Epithelial cell of esophagus (primary cell): ENCODE measurements at regions not wholly inside any gene's neighbourhood (a gene's known extent, or its start where the extent isn't known, plus 50 kb on each side); places are given as distances from the start of the nearest gene placed in this dataset.

ENCODE experiments used
- DNase-seq: peaks from one replicate; pipeline ENCODE4 v3.0.0; 2010; ENCODE audit warnings: low read depth
- H3K4me3 ChIP-seq: 2 replicates; pipeline ENCODE4 v1.5.1; 2011; ENCODE audit warnings: mild to moderate bottlenecking, low read length, control low read depth
- TF ChIP-seq, protein P1 (sequence below): IDR thresholded peaks from 2 replicates; pipeline ENCODE4 v1.5.1; 2011; ENCODE audit warnings: low read depth, mild to moderate bottlenecking, low read length, control low read depth, inconsistent platforms; ENCODE audit not compliant: insufficient read depth; ENCODE audit errors: missing control alignments

GRCh38 chr6:9943026-9943425 is 471.8 kb downstream of the TFAP2A start:
- TF ChIP-seq, protein P1, sequence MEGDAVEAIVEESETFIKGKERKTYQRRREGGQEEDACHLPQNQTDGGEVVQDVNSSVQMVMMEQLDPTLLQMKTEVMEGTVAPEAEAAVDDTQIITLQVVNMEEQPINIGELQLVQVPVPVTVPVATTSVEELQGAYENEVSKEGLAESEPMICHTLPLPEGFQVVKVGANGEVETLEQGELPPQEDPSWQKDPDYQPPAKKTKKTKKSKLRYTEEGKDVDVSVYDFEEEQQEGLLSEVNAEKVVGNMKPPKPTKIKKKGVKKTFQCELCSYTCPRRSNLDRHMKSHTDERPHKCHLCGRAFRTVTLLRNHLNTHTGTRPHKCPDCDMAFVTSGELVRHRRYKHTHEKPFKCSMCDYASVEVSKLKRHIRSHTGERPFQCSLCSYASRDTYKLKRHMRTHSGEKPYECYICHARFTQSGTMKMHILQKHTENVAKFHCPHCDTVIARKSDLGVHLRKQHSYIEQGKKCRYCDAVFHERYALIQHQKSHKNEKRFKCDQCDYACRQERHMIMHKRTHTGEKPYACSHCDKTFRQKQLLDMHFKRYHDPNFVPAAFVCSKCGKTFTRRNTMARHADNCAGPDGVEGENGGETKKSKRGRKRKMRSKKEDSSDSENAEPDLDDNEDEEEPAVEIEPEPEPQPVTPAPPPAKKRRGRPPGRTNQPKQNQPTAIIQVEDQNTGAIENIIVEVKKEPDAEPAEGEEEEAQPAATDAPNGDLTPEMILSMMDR = no peak
- no peak overlapping the region for H3K4me3 ChIP-seq
- no peak for DNase-seq

DNA sequence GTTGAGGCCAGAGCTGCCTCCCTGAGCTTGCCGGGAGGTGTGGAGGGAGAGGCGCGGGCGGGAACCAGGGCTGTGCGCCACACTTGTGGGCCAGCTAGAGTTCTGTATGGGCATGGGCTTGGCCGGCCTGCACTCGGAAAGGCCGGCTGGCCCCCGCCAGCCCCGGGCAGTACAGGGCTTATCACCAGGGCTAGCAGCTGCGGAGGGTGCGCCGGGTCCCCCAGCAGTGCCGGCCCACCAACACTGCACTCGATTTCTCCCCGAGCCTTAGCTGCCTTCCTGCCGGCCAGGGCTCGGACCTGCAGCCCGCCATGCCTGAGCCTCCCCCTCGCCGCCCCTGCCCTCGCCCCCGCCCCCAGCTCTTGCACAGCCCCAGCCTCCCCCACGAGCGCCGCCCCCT is 472.7 kb downstream of the TFAP2A start:
- TF ChIP-seq, protein P1 = no peak
- DNase-seq = no peak
- no peak overlapping the region for H3K4me3 ChIP-seq

DNA sequence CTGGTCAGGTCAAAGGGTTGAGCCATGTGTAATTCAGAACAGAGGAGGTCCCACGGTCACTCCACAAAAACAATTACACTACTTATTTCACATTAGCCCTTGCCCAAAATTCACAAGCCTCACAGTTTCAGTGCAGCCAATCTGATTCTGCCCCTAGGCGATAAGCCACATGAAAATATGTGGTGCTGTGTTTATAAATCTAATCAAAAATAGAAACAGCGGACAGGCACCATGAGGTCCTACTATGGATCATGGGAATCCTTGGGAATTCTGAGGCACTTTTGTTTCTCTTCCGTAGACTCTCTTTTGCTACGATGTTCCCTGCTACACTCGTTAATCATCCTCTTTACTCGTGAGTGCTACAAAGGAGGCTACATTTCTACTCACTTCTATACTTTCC is 476.1 kb downstream of the TFAP2A start:
- no peak overlapping the region for H3K4me3 ChIP-seq
- TF ChIP-seq, protein P1 = no peak
- DNase-seq = no peak

- DNase-seq = no peak
- TF ChIP-seq, protein P1 = no peak
- H3K4me3 ChIP-seq = no peak overlapping the region
These were observed 477.7 kb downstream of the TFAP2A start for GRCh38 chr6:9937031-9937763.

DNA sequence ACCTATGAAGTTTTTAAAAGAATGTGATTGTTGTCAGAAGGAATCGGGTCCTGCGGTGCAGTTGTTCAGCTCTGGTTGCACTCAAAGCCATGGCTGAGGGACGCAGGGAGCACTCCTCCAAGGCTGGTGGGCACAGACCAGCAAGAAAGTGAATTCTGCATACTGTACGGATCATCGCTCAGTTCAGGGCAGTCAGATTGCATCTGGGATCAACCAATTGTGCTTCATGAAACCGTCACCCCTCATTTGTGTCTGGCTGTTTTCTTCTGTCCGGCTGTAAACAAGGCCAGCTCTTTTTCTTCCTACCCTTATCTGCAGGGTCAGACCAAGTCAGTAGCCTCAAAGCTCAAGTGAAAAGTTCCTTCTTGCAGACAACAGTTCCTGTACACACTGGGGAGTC is 478.3 kb downstream of the TFAP2A start:
- DNase-seq = no peak
- TF ChIP-seq, protein P1 = no peak
- H3K4me3 ChIP-seq = no peak overlapping the region

DNA sequence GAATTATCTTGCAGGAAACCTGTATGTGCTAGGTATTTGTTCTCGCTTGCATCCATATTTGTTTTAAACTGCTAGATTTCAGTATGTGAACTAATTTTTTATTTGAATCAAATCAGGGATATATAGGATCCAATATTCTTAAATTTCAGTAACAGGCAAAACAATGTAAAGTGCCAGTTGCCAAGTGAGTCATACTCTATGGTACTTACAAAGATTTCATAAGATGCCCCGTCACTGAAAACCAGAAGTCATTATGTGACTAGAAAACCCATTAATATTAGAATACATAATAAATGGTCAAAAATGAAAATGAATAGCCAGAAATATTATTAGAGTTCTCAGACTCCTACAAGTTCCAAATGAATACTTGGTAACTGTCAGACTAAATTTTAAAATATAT is 481.2 kb downstream of the TFAP2A start:
- TF ChIP-seq, protein P1 = no peak
- H3K4me3 ChIP-seq = no peak overlapping the region
- peak; percentile 73 for DNase-seq

DNA sequence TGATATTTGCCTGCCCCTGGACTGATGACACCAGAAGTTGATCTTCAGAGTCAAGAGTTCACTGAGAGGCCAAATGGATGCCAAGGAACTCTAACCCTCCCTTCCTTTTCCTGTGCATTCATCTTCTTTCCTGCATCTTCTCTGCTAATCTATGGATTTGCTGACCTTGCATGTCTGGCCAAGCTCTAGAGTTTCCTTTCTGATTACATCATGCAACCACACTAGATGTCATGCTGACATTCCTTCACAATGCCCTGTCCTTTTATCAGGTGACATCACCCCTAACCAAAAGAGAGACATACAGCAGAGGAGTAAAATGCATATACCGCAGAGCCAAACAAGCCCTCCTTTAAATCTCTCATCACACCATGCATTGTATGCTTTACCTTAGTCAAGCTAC is 487.6 kb downstream of the TFAP2A start:
- TF ChIP-seq, protein P1 = no peak
- no peak overlapping the region for H3K4me3 ChIP-seq
- peak; percentile 19 for DNase-seq
